GM23248 (cell line): ENCODE measurements at regions not wholly inside any gene's neighbourhood (a gene's known extent, or its start where the extent isn't known, plus 50 kb on each side); places are given as distances from the start of the nearest gene placed in this dataset.

Source experiments
- DNase-seq: peaks from one replicate; pipeline ENCODE4 v3.0.0-alpha.2; 2015
- H2AFZ ChIP-seq: fragments of 200-600 bp; sonication (generic); 2 replicates; pipeline ENCODE4 v1.6.1; 2016; ENCODE audit warnings: antibody characterized with exemption
- H3F3A ChIP-seq: fragments of 200-600 bp; sonication (generic); 2 replicates; pipeline ENCODE4 v1.6.1; 2016; ENCODE audit warnings: mild to moderate bottlenecking, antibody characterized with exemption, mixed run types; ENCODE audit not compliant: insufficient read depth
- H3K27ac ChIP-seq: fragments of 200-600 bp; sonication (generic); 2 replicates; pipeline ENCODE4 v1.5.1; 2016; ENCODE audit warnings: mild to moderate bottlenecking
- H3K27me3 ChIP-seq: fragments of 200-600 bp; sonication (generic); replicated peaks from 2 replicates; pipeline ENCODE4 v1.6.1; 2016; ENCODE audit warnings: mild to moderate bottlenecking; ENCODE audit not compliant: insufficient read depth
- H3K36me3 ChIP-seq: fragments of 200-600 bp; sonication (generic); 2 replicates; pipeline ENCODE4 v1.6.1; 2016; ENCODE audit warnings: low read depth, mild to moderate bottlenecking
- H3K4me1 ChIP-seq: fragments of 200-600 bp; sonication (generic); 2 replicates; pipeline ENCODE4 v1.6.1; 2016; ENCODE audit warnings: mild to moderate bottlenecking; ENCODE audit not compliant: insufficient read depth
- H3K4me2 ChIP-seq: fragments of 200-600 bp; sonication (generic); one replicate; pipeline ENCODE4 v1.6.1; 2016; ENCODE audit warnings: mild to moderate bottlenecking; ENCODE audit not compliant: unreplicated experiment
- H3K4me3 ChIP-seq: fragments of 200-600 bp; sonication (generic); 2 replicates; pipeline ENCODE4 v1.5.1; 2016; ENCODE audit warnings: mild to moderate bottlenecking
- H3K79me2 ChIP-seq: fragments of 200-600 bp; sonication (generic); 2 replicates; pipeline ENCODE4 v1.6.1; 2016; ENCODE audit warnings: mild to moderate bottlenecking; ENCODE audit not compliant: insufficient read depth
- H3K9ac ChIP-seq: fragments of 200-600 bp; sonication (generic); 2 replicates; pipeline ENCODE4 v1.6.1; 2016; ENCODE audit warnings: mild to moderate bottlenecking
- H3K9me2 ChIP-seq: fragments of 200-600 bp; sonication (generic); 2 replicates; pipeline ENCODE4 v1.6.1; 2016; ENCODE audit warnings: mixed run types, mild to moderate bottlenecking, moderate library complexity; ENCODE audit not compliant: insufficient read depth
- H3K9me3 ChIP-seq: fragments of 200-600 bp; sonication (generic); one replicate; pipeline ENCODE4 v1.6.1; 2017; ENCODE audit warnings: low read depth
- H4K20me1 ChIP-seq: fragments of 200-600 bp; sonication (generic); 2 replicates; pipeline ENCODE4 v1.6.0; 2016; ENCODE audit not compliant: insufficient read depth
- EZH2 ChIP-seq: fragments of 200-600 bp; sonication (generic); IDR thresholded peaks from 2 replicates; pipeline ENCODE4 v1.6.1; 2018; ENCODE audit warnings: antibody characterized with exemption, mild to moderate bottlenecking; ENCODE audit not compliant: insufficient read depth, poor library complexity, severe bottlenecking
- EZH2phosphoT487 ChIP-seq: fragments of 200-600 bp; sonication (generic); IDR thresholded peaks from 2 replicates; pipeline ENCODE4 v1.6.1; 2018; ENCODE audit warnings: antibody characterized with exemption, moderate library complexity, mild to moderate bottlenecking, low read depth; ENCODE audit not compliant: insufficient read depth
- WGBS, 2 experiments: methylation state at CpG; one replicate each; pipeline ENCODE4 v1.1.6; 2015 to 2017; ENCODE audit warnings: low lambda C conversion rate in 2 of 2, low coverage in 1 of 2; ENCODE audit errors: missing lambda C conversion rate in 2 of 2; 5-methylcytosine and 5-hydroxymethylcytosine counted together
- in situ Hi-C: fragments of 300-500 bp; cut with MboI; formaldehyde crosslinking; loops from 2 replicates; pipeline ENCODE4 v1.15.0; 2020

- no peak overlapping the region for H3K27ac ChIP-seq
- H3K9me2 ChIP-seq = no peaks in the 10 kb centered on the region
- H3K4me2 ChIP-seq = no peak overlapping the region
- H3K79me2 ChIP-seq = no peaks in the 10 kb centered on the region
- no peak for DNase-seq
- no peaks in the 10 kb centered on the region for H3F3A ChIP-seq
- no peaks in the 10 kb centered on the region for H4K20me1 ChIP-seq
- peaks cover under 1% of the 10 kb centered on the region for H3K9me3 ChIP-seq
- H3K36me3 ChIP-seq = no peaks in the 10 kb centered on the region
- H2AFZ ChIP-seq = no peak overlapping the region
- WGBS, 2 experiments = 30 to 38% methylated on average over 14 of the region's 14 CpGs
- TF ChIP-seq EZH2phosphoT487 = no peak
- no peak for TF ChIP-seq EZH2
- no peak overlapping the region for H3K9ac ChIP-seq
- H3K4me1 ChIP-seq = no peaks in the 10 kb centered on the region
- no peaks in the 10 kb centered on the region; the same call in 1 of the 2 replicates for H3K27me3 ChIP-seq
- H3K4me3 ChIP-seq = no peak overlapping the region
- in situ Hi-C loops = no loop called here
Observed at GRCh38 chr2:3094999-3095958, 282.3 kb downstream of the EIPR1 start.

- Histone ChIP-seq H3K36me3 (no peaks in the 10 kb centered on the region), H3K27ac (no peak overlapping the region), H4K20me1 (no peaks in the 10 kb centered on the region), H3K9me2 (no peaks in the 10 kb centered on the region), H3K4me2 (no peak overlapping the region), H3K27me3 (no peaks in the 10 kb centered on the region), H3K79me2 (no peaks in the 10 kb centered on the region), H3K4me3 (no peak overlapping the region), H2AFZ (no peak overlapping the region), H3F3A (no peaks in the 10 kb centered on the region), H3K4me1 (no peaks in the 10 kb centered on the region), H3K9ac (no peak overlapping the region), H3K9me3 (peaks cover 4% of the 10 kb centered on the region)
- TF ChIP-seq EZH2phosphoT487 (no peak), EZH2 (no peak)
- 6 to 8% methylated on average over 1 of the region's 1 CpG for WGBS, 2 experiments
- DNase-seq = no peak
- in situ Hi-C loops = no loop called here
Observed at GRCh38 chr2:3094318-3094717, 283.3 kb downstream of the EIPR1 start.

DNA sequence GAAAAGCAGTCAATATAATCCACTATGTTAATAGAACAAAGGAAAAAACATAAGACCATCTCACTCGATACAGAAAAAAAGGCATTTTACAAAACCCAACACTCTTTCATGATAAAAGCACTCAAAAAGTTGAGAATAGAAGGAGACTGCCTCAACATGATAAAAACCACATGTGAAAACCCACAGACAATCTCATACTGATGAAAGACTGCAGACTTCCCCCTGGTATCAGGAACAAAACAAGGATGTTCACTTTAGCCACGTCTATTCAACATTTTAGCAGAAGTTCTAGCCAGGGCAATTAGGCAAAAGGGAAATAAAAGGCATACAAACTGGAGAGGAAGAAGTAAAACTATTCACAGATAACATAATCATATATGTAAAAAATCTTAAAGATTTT, 285.9 kb downstream of the EIPR1 start:
- Histone ChIP-seq H3K79me2 (no peaks in the 10 kb centered on the region), H3K4me1 (no peaks in the 10 kb centered on the region), H3K36me3 (no peaks in the 10 kb centered on the region), H3K9ac (no peak overlapping the region), H3K9me3 (peaks cover 4% of the 10 kb centered on the region), H3K27ac (no peak overlapping the region), H3K9me2 (no peaks in the 10 kb centered on the region), H3K4me2 (no peak overlapping the region), H2AFZ (no peak overlapping the region), H3K4me3 (no peak overlapping the region), H3F3A (no peaks in the 10 kb centered on the region), H3K27me3 (no peaks in the 10 kb centered on the region), H4K20me1 (no peaks in the 10 kb centered on the region)
- 7 to 14% methylated on average over 2 of the region's 2 CpGs for WGBS, 2 experiments
- DNase-seq = no peak
- in situ Hi-C loops = no loop called here
- TF ChIP-seq EZH2 (no peak), EZH2phosphoT487 (no peak)

- H3K4me1 ChIP-seq = no peaks in the 10 kb centered on the region
- H4K20me1 ChIP-seq = no peaks in the 10 kb centered on the region
- H3K9me2 ChIP-seq = no peaks in the 10 kb centered on the region
- H3K4me2 ChIP-seq = no peak overlapping the region
- H3K79me2 ChIP-seq = no peaks in the 10 kb centered on the region
- H2AFZ ChIP-seq = no peak overlapping the region
- WGBS, 2 experiments = 30 to 32% methylated on average over 4 of the region's 4 CpGs
- in situ Hi-C loops = no loop called here
- no peak overlapping the region for H3K27ac ChIP-seq
- H3K9ac ChIP-seq = no peak overlapping the region
- no peaks in the 10 kb centered on the region for H3K36me3 ChIP-seq
- H3K4me3 ChIP-seq = no peak overlapping the region
- TF ChIP-seq EZH2 (no peak), EZH2phosphoT487 (no peak)
- H3F3A ChIP-seq = no peaks in the 10 kb centered on the region
- DNase-seq = no peak
- no peaks in the 10 kb centered on the region for H3K9me3 ChIP-seq
- no peaks in the 10 kb centered on the region for H3K27me3 ChIP-seq
Observed at GRCh38 chr2:3082705-3083104, 294.9 kb downstream of the EIPR1 start.
